Jurkat, Clone E6-1 (cell line): ENCODE measurements at regions not wholly inside any gene's neighbourhood (a gene's known extent, or its start where the extent isn't known, plus 50 kb on each side); places are given as distances from the start of the nearest gene placed in this dataset.
A peak's percentile ranks its signal among the peaks of the same experiment; 100 is the strongest.

Experiments
- DNase-seq: peaks from one replicate; pipeline ENCODE4 v3.0.0-alpha.2; 2011; ENCODE audit warnings: low read depth, low spot score
- H3K4me3 ChIP-seq: 2 replicates; pipeline ENCODE4 v1.5.1; 2011; ENCODE audit warnings: mild to moderate bottlenecking, low read length, control low read depth, moderate library complexity

- no peak overlapping the region for H3K4me3 ChIP-seq
These were observed 110.0 kb downstream of the GAS1 start for GRCh38 chr9:86837345-86837744.

GRCh38 chr9:86836797-86837196 is 110.5 kb downstream of the GAS1 start:
- H3K4me3 ChIP-seq = no peak overlapping the region
- no peak for DNase-seq

More at GRCh38 chr9:86837345-86837744, 110.0 kb downstream of the GAS1 start:
- DNase-seq = no peak

GRCh38 chr9:86836266-86836665 is 111.0 kb downstream of the GAS1 start:
- no peak overlapping the region for H3K4me3 ChIP-seq
- DNase-seq = no peak

GRCh38 chr9:86830356-86830755 is 117.0 kb downstream of the GAS1 start:
- no peak overlapping the region for H3K4me3 ChIP-seq
- DNase-seq = no peak

GRCh38 chr9:86829496-86830046 is 117.7 kb downstream of the GAS1 start:
- H3K4me3 ChIP-seq = no peak overlapping the region
- DNase-seq = no peak

GRCh38 chr9:86828631-86829030 is 118.7 kb downstream of the GAS1 start:
- DNase-seq = no peak
- no peak overlapping the region for H3K4me3 ChIP-seq

GRCh38 chr9:86827893-86828292 is 119.4 kb downstream of the GAS1 start:
- H3K4me3 ChIP-seq = no peak overlapping the region
- DNase-seq = no peak

GRCh38 chr9:86825299-86825698 is 122.0 kb downstream of the GAS1 start:
- H3K4me3 ChIP-seq = no peak overlapping the region
- no peak for DNase-seq

GRCh38 chr9:86822006-86822801 is 125.1 kb downstream of the GAS1 start:
- no peak for DNase-seq
- H3K4me3 ChIP-seq = no peak overlapping the region

- no peak overlapping the region for H3K4me3 ChIP-seq
- no peak for DNase-seq
These were observed 126.1 kb downstream of the GAS1 start for GRCh38 chr9:86821006-86821845.

GRCh38 chr9:86819552-86819951 is 127.8 kb downstream of the GAS1 start:
- H3K4me3 ChIP-seq = no peak overlapping the region
- no peak for DNase-seq

GRCh38 chr9:86818636-86819035 is 128.7 kb downstream of the GAS1 start:
- no peak for DNase-seq
- no peak overlapping the region for H3K4me3 ChIP-seq

- no peak overlapping the region for H3K4me3 ChIP-seq
- no peak for DNase-seq
These were observed 130.4 kb downstream of the GAS1 start for GRCh38 chr9:86816868-86817267.

GRCh38 chr9:86816366-86816765 is 130.9 kb downstream of the GAS1 start:
- H3K4me3 ChIP-seq = no peak overlapping the region
- DNase-seq = no peak

GRCh38 chr9:86812616-86813015 is 134.7 kb downstream of the GAS1 start:
- no peak for DNase-seq
- no peak overlapping the region for H3K4me3 ChIP-seq

GRCh38 chr9:86809759-86810367 is 137.4 kb downstream of the GAS1 start:
- DNase-seq = peak; percentile 2
- H3K4me3 ChIP-seq = no peak overlapping the region

GRCh38 chr9:86809151-86809550 is 138.2 kb downstream of the GAS1 start:
- no peak overlapping the region for H3K4me3 ChIP-seq
- DNase-seq = no peak

- no peak for DNase-seq
- H3K4me3 ChIP-seq = no peak overlapping the region
These were observed 139.8 kb downstream of the GAS1 start for GRCh38 chr9:86807367-86807976.

- DNase-seq = no peak
- no peak overlapping the region for H3K4me3 ChIP-seq
These were observed 143.3 kb downstream of the GAS1 start for GRCh38 chr9:86804011-86804410.
